Stimulated activated CD4-positive, alpha-beta T cell treated with anti-CD3 and anti-CD28 coated beads, Interleukin-12 subunit alpha, Interleukin-12 subunit beta, amount 100 ng/mL, for 4 hours (primary cell): ENCODE measurements at regions not wholly inside any gene's neighbourhood (a gene's known extent, or its start where the extent isn't known, plus 50 kb on each side); places are given as distances from the start of the nearest gene placed in this dataset.

Experiments
- DNase-seq: peaks from one replicate; pipeline ENCODE4 v3.0.0-alpha.2; 2020

DNA sequence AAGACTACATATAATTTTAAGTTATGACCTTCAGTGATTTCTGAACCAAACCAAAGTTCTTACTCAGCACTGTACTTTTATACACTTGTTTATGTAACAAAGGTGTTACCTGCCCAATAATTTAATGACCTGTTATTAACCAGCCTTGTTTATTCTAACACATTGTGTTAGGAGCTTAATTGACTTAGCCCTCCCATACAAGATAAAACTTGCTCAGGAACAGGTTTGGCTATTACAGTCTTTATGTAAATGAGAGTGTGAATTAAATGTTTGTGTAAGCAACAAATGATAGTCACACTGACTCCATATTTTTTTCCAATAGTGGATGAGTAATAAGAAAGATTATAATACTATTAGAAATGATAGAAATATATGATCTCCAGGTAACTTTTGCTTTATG, 51.8 kb upstream of the MYCBP2 start:
- no peak for DNase-seq

DNA sequence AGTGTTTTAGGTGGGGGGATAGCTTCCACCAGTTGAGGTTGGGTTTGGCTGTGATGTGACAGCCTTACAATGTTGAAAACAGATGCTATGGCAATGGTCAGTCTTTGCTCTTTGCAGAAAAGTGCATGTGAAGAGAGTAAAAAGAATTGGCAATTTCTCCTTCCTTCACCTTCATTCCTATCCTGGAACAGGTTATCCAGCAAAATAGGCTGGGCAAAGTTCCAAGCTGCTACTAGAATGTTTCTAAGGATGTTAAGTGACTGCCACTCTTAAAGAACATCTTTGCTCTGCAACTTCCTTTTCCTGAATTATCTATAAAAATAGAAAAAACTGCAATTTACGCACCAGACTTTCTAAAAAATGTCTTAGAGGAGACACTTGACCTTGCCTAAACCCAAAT, 50.1 kb upstream of the MYCBP2 start:
- no peak for DNase-seq
